Upper lobe of left lung (tissue), 4 donors: ENCODE measurements at regions not wholly inside any gene's neighbourhood (a gene's known extent, or its start where the extent isn't known, plus 50 kb on each side); places are given as distances from the start of the nearest gene placed in this dataset.

ENCODE experiments used
- EP300 ChIP-seq, 4 donors: sonication (generic); formaldehyde crosslinking; IDR thresholded peaks; one replicate each; pipeline ENCODE4 v1.5.1; 2017; ENCODE audit warnings: antibody characterized with exemption in 4 of 4, control low read depth in 2 of 4
- POLR2A ChIP-seq, 4 donors: fragments of 450-650 bp; IDR thresholded peaks; one replicate each; pipeline ENCODE4 v1.5.1; 2016 to 2017; ENCODE audit warnings: antibody characterized with exemption in 4 of 4, mild to moderate bottlenecking in 2 of 4
- POLR2AphosphoS5 ChIP-seq, 2 donors: sonication (generic); formaldehyde crosslinking; IDR thresholded peaks; one replicate each; pipeline ENCODE4 v1.5.1; 2017; ENCODE audit warnings: antibody characterized with exemption in 2 of 2
- TF ChIP-seq, protein P1 (sequence below), 6 experiments: fragments of 450-650 bp in 4 of 6; fragments of 200-600 bp in 2 of 6; sonication (generic) in 2 of 6; IDR thresholded peaks; one replicate each; pipeline ENCODE4 v1.5.1; 2016 to 2019; ENCODE audit warnings: antibody characterized with exemption in 6 of 6

DNA sequence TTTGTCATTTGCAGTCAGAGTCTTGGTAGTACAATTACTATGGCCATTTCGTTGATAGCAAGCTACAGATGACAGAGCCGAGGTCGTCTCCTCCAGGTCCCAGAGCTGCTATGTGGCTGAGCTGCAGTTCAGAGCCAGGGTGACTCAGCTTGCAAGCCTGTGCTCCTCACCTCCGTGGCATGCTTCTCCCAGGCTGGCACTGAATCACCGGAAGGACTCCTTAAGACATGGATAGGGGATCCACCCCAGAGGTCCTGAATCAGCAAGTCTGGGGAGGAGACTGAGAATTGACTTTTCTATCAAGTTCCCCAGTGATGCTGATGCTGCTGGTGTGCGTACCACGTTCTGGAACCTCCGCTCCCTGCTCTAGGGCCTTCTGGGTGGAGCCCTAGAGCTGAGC, 291.2 kb downstream of the CDH26 start:
- TF ChIP-seq POLR2A (IDR thresholded peaks at IDR 0.05) (no peak), POLR2AphosphoS5 (IDR thresholded peaks at IDR 0.05) (no peak), EP300 (IDR thresholded peaks at IDR 0.05) (no peak)
- TF ChIP-seq, protein P1, sequence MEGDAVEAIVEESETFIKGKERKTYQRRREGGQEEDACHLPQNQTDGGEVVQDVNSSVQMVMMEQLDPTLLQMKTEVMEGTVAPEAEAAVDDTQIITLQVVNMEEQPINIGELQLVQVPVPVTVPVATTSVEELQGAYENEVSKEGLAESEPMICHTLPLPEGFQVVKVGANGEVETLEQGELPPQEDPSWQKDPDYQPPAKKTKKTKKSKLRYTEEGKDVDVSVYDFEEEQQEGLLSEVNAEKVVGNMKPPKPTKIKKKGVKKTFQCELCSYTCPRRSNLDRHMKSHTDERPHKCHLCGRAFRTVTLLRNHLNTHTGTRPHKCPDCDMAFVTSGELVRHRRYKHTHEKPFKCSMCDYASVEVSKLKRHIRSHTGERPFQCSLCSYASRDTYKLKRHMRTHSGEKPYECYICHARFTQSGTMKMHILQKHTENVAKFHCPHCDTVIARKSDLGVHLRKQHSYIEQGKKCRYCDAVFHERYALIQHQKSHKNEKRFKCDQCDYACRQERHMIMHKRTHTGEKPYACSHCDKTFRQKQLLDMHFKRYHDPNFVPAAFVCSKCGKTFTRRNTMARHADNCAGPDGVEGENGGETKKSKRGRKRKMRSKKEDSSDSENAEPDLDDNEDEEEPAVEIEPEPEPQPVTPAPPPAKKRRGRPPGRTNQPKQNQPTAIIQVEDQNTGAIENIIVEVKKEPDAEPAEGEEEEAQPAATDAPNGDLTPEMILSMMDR (IDR thresholded peaks at IDR 0.05), result no peak
